GM12892 (cell line): ENCODE measurements at regions not wholly inside any gene's neighbourhood (a gene's known extent, or its start where the extent isn't known, plus 50 kb on each side); places are given as distances from the start of the nearest gene placed in this dataset.

Source experiments
- POLR2A ChIP-seq: IDR thresholded peaks from 2 replicates; pipeline ENCODE4 v1.6.1; 2011; ENCODE audit warnings: low read depth, low read length, control low read depth
- POLR2AphosphoS5 ChIP-seq: IDR thresholded peaks from 2 replicates; pipeline ENCODE4 v1.6.1; 2011; ENCODE audit warnings: low read depth, low read length, control low read depth

GRCh38 chr5:171509467-171509866, 90.0 kb downstream of the FGF18 start:
- no peak for TF ChIP-seq POLR2A
- no peak for TF ChIP-seq POLR2AphosphoS5
